HEK293T (cell line): ENCODE measurements at regions not wholly inside any gene's neighbourhood (a gene's known extent, or its start where the extent isn't known, plus 50 kb on each side); places are given as distances from the start of the nearest gene placed in this dataset.
"Not testable (repeated sequence)": the region's sequence is repeated elsewhere in the genome, so short reads cannot be mapped to it uniquely, and the experiment has no call there.

Experiments
- CTCF ChIA-PET: fragments of 350-600 bp; formaldehyde crosslinking; extraction: SDS; loops from one replicate; lab custom pipeline; 2021; ENCODE audit warnings: antibody characterized with exemption, inconsistent platforms; lab: Yijun Ruan, JAX
- POLR2A ChIA-PET: fragments of 350-600 bp; formaldehyde crosslinking; extraction: SDS; loops from one replicate; lab custom pipeline; 2020; ENCODE audit warnings: antibody characterized with exemption, inconsistent platforms; lab: Yijun Ruan, JAX
- DNase-seq: peaks from one replicate; pipeline ENCODE4 v3.0.0; 2012; ENCODE audit warnings: mixed read lengths; ENCODE audit errors: extremely low spot score
- ARNT ChIP-seq: fragments of 450-650 bp; IDR thresholded peaks from 2 replicates; pipeline ENCODE4 v1.6.1; 2017; ENCODE audit warnings: mild to moderate bottlenecking
- BHLHE40 ChIP-seq: fragments of 450-650 bp; IDR thresholded peaks from 2 replicates; pipeline ENCODE4 v1.6.1; 2016; ENCODE audit warnings: mild to moderate bottlenecking, moderate library complexity, borderline replicate concordance
- CTBP1 ChIP-seq: fragments of 450-650 bp; IDR thresholded peaks from 2 replicates; pipeline ENCODE4 v1.6.1; 2016; ENCODE audit warnings: borderline replicate concordance
- ELF4 ChIP-seq: fragments of 450-650 bp; IDR thresholded peaks from 2 replicates; pipeline ENCODE4 v1.6.1; 2017; ENCODE audit warnings: antibody characterized with exemption
- FOXA1 ChIP-seq: fragments of 450-650 bp; IDR thresholded peaks from 2 replicates; pipeline ENCODE4 v1.6.1; 2016; ENCODE audit warnings: mild to moderate bottlenecking
- FOXK2 ChIP-seq: fragments of 450-650 bp; IDR thresholded peaks from 2 replicates; pipeline ENCODE4 v1.6.1; 2016; ENCODE audit warnings: mild to moderate bottlenecking
- FOXM1 ChIP-seq: fragments of 450-650 bp; IDR thresholded peaks from 2 replicates; pipeline ENCODE4 v1.6.1; 2017; ENCODE audit warnings: mild to moderate bottlenecking, borderline replicate concordance
- HDGF ChIP-seq: fragments of 450-650 bp; IDR thresholded peaks from 2 replicates; pipeline ENCODE4 v1.6.1; 2017; ENCODE audit warnings: antibody characterized with exemption, borderline replicate concordance
- L3MBTL2 ChIP-seq: fragments of 450-650 bp; conservative IDR thresholded peaks from 2 replicates; pipeline ENCODE4 v1.6.1; 2016; ENCODE audit warnings: mild to moderate bottlenecking
- LEF1 ChIP-seq: fragments of 450-650 bp; IDR thresholded peaks from 2 replicates; pipeline ENCODE4 v1.6.1; 2017; ENCODE audit warnings: mild to moderate bottlenecking, borderline replicate concordance
- NFRKB ChIP-seq: fragments of 450-650 bp; IDR thresholded peaks from 2 replicates; pipeline ENCODE4 v1.6.1; 2016; ENCODE audit warnings: mild to moderate bottlenecking, moderate library complexity
- SP1 ChIP-seq: fragments of 450-650 bp; IDR thresholded peaks from 2 replicates; pipeline ENCODE4 v1.6.1; 2017
- SUZ12 ChIP-seq: fragments of 450-650 bp; IDR thresholded peaks from 2 replicates; pipeline ENCODE4 v1.6.1; 2016; ENCODE audit warnings: mild to moderate bottlenecking
- TARDBP ChIP-seq: fragments of 450-650 bp; IDR thresholded peaks from 2 replicates; pipeline ENCODE4 v1.6.1; 2016
- ZNF384 ChIP-seq: fragments of 450-650 bp; IDR thresholded peaks from 2 replicates; pipeline ENCODE4 v1.6.1; 2016
- TF ChIP-seq, protein P1 (sequence below): fragments of 450-650 bp; IDR thresholded peaks from 2 replicates; pipeline ENCODE4 v1.6.1; 2016

DNA sequence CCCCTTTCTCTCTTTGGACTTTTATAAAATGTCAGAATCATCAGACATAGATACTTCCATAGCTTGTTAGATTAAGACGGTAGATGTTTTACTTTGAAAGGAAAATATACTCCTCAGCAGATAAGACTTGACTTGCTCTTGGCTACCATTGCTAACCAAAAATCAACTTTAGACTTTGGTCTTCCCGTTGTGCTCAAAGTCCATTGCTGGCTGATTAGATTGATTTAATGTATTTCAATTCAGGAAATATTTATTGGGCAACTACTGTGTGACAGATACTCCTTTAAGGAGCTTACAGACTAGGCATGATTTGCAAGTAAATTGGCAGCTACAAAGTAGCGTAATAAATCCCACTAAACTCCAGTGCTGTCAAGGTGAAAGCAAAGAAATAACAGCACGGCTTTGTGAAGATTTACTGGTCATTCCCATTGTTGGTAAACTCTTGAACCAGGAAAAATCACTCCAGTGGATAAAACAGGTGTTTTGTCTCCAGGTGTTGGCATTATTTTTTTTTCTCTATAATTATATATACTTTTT is 95.7 kb upstream of the ARMC3 start:
- ChIA-PET CTCF (no interaction called here), POLR2A (no interaction called here)
- no peak for TF ChIP-seq ARNT
- TF ChIP-seq, protein P1, sequence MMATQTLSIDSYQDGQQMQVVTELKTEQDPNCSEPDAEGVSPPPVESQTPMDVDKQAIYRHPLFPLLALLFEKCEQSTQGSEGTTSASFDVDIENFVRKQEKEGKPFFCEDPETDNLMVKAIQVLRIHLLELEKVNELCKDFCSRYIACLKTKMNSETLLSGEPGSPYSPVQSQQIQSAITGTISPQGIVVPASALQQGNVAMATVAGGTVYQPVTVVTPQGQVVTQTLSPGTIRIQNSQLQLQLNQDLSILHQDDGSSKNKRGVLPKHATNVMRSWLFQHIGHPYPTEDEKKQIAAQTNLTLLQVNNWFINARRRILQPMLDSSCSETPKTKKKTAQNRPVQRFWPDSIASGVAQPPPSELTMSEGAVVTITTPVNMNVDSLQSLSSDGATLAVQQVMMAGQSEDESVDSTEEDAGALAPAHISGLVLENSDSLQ = peak; percentile 46; the same call in 1 of the 2 replicates
- DNase-seq = no peak

DNA sequence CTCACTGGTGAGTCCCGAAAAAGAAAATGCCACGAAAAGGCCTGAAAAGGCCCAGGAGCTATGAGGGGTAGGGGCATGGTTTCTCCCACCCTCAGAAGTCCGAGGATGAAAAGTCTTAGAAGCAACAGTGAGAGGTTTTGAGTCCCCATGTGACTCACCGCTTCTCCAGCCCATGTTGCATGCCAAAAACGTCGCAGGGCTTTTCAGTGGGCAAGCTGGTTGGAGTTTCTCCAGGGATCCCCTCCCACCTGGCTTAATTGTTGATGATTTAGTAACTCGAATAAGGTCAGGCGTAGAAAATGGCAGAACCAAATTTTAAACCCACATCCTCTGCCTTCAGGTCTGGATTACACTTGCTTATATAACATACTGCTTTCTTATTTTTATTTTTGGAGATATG is 96.3 kb upstream of the ARMC3 start:
- DNase-seq = no peak
- ChIA-PET CTCF (no interaction called here), POLR2A (no interaction called here)
- no peak for TF ChIP-seq ELF4
- TF ChIP-seq, protein P1 = no peak
- TF ChIP-seq ARNT = no peak
- TF ChIP-seq FOXA1 = no peak
- no peak for TF ChIP-seq HDGF
- no peak for TF ChIP-seq FOXK2
- no peak for TF ChIP-seq FOXM1
- TF ChIP-seq ZNF384 = no peak
- TF ChIP-seq TARDBP = no peak
- no peak for TF ChIP-seq L3MBTL2
- TF ChIP-seq SP1 = no peak
- TF ChIP-seq NFRKB = no peak
- TF ChIP-seq SUZ12 = no peak
- TF ChIP-seq CTBP1 = no peak

DNA sequence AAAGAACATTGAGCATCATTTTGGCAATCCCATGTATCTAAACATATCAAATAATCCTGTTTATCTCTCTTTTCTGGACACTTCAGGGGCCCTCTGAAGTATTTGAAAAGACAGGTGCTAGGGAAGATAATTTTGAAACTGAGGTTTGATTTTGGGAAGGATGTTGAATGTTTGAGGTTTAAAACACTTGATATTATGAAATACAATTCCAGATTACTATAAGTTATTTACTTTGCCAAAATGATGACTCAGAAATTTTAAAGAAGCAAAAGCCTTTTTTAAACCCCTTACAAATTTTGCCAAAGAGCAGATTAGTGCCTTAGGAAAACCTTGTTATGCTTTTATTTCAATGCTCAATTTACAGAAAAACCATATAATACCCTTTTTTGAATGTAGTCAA is 99.1 kb upstream of the ARMC3 start:
- CTCF ChIA-PET, DNase-seq, POLR2A ChIA-PET: not testable (repeated sequence)

DNA sequence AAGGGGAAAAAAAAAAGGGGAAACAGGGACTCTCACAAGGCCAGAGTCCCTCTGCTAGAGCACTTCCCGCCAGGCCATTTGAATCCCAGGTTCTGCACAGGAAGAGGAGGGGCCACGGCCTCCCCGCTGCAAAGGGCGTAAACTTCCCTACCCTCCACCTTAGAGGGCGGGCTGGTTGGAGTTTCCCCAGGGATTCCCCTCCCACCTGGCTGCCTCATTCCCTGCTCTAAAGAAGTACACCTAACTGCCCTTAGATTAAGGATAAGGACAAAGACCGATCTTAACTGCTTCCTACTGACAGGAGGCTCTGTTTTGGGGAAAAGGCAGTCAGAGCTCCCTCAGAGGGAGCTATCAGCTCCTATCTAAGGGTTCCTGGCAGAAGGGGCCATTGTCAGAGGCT is 102.0 kb upstream of the ARMC3 start:
- ChIA-PET CTCF (interaction anchor here (0.6 kb wide), 1 partner anchor 24 kb away, joined by 5 read pairs; no protein-coding TSS in a partner anchor), POLR2A (no interaction called here)
- TF ChIP-seq CTBP1 (no peak), NFRKB (no peak), LEF1 (no peak), L3MBTL2 (no peak), SP1 (no peak), BHLHE40 (no peak), SUZ12 (no peak), ZNF384 (no peak), FOXA1 (no peak), TARDBP (no peak), ARNT (no peak), FOXK2 (no peak), HDGF (no peak)
- TF ChIP-seq, protein P1 = no peak
- no peak for DNase-seq

DNA sequence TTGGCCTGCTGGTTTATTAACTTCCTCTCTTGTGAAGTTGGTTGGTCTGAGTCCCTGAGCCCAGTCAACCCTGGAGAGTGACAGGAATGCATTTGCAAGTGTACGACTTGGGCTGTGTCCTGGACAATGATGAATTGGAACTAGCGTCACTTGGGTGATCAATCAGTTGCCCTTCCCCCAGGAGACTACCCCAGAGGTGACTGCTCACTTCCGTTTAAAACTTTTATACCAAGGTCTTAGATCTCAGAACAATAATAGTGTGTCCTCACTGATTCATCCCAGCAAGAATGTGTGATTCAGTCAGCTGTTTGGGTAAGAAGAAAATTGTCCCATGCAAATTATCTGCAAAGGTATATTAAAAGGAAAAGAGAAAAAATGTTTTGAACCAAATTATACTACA is 102.9 kb upstream of the ARMC3 start:
- ChIA-PET CTCF (no interaction called here), POLR2A (no interaction called here)
- DNase-seq = no peak
- TF ChIP-seq SUZ12 (no peak), CTBP1 (no peak), FOXM1 (no peak), NFRKB (no peak), SP1 (no peak), FOXA1 (no peak), ZNF384 (no peak)

DNA sequence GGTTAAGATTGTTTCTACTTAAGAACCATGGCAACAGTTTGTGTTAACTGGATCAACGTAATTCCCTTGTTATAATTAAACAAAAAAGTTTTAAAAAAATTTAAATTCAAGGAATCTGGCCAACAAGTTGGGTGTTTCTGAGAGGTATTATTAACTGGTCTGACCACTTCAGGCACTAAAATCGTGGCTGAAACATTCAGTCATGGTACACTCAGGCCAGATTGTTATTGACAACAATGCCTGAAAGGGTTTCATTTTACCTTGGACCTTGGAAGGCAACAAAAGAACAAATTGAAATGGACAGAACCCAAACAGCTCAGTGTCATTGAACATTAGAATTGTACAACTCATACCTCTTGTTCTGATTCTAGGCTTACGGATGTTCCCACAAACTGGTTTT is 103.3 kb upstream of the ARMC3 start:
- no peak for DNase-seq
- POLR2A ChIA-PET = no interaction called here
- TF ChIP-seq NFRKB = no peak
- TF ChIP-seq HDGF = no peak
- TF ChIP-seq, protein P1 = no peak
- no peak for TF ChIP-seq ELF4
- TF ChIP-seq ZNF384 = no peak
- CTCF ChIA-PET = no interaction called here

DNA sequence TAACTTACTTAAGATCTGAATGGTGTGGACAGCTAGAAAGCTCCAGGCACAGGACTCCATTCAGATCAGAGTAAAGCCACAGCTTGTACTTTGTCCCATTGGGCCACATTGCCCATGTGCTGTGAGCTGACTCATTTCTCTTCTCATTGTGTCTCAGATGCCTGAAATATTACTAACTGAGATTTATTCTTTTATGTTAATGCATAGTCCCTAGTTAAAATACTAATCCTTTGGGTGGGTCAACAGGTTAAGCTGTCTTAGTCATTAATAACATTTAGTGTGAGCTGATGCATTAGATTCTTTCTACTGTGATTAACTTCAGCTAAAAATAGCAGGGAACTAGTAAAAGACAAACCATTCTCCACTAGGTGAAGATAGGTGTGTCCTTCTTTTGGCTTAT is 104.7 kb upstream of the ARMC3 start:
- no peak for TF ChIP-seq CTBP1
- TF ChIP-seq ELF4 = no peak
- TF ChIP-seq SP1 = no peak
- TF ChIP-seq BHLHE40 = no peak
- no peak for TF ChIP-seq FOXM1
- TF ChIP-seq L3MBTL2 = no peak
- TF ChIP-seq ZNF384 = no peak
- no peak for TF ChIP-seq LEF1
- no peak for TF ChIP-seq FOXK2
- TF ChIP-seq ARNT = no peak
- DNase-seq = no peak
- ChIA-PET POLR2A (no interaction called here), CTCF (no interaction called here)

DNA sequence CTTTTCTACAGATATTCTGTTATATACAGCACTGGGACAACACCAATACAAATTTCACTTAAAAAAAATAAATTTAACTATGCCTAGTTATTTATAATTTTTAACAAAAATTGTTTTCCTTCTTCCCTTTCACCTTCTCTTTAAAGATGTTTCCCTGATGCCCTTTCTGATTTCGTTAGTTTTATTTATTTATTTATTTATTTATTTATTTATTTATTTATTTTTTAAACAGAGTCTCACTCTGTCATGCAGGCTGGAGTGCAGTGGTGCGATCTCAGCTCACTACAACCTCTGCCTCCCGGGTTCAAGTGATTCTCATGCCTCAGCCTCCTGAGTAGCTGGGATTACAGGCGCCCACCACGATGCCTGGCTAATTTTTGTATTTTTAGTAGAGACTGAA is 105.9 kb upstream of the ARMC3 start:
- DNase-seq, POLR2A ChIA-PET, CTCF ChIA-PET: not testable (repeated sequence)
